HEK293T (cell line): ENCODE measurements at regions not wholly inside any gene's neighbourhood (a gene's known extent, or its start where the extent isn't known, plus 50 kb on each side); places are given as distances from the start of the nearest gene placed in this dataset.
"Not testable (repeated sequence)": the region's sequence is repeated elsewhere in the genome, so short reads cannot be mapped to it uniquely, and the experiment has no call there.

Experiments used
- CTCF ChIA-PET: fragments of 350-600 bp; formaldehyde crosslinking; extraction: SDS; loops from one replicate; lab custom pipeline; 2021; ENCODE audit warnings: antibody characterized with exemption, inconsistent platforms; lab: Yijun Ruan, JAX
- POLR2A ChIA-PET: fragments of 350-600 bp; formaldehyde crosslinking; extraction: SDS; loops from one replicate; lab custom pipeline; 2020; ENCODE audit warnings: antibody characterized with exemption, inconsistent platforms; lab: Yijun Ruan, JAX
- DNase-seq: peaks from one replicate; pipeline ENCODE4 v3.0.0; 2012; ENCODE audit warnings: mixed read lengths; ENCODE audit errors: extremely low spot score
- ARNT ChIP-seq: fragments of 450-650 bp; IDR thresholded peaks from 2 replicates; pipeline ENCODE4 v1.6.1; 2017; ENCODE audit warnings: mild to moderate bottlenecking
- BHLHE40 ChIP-seq: fragments of 450-650 bp; IDR thresholded peaks from 2 replicates; pipeline ENCODE4 v1.6.1; 2016; ENCODE audit warnings: mild to moderate bottlenecking, moderate library complexity, borderline replicate concordance
- CTBP1 ChIP-seq: fragments of 450-650 bp; IDR thresholded peaks from 2 replicates; pipeline ENCODE4 v1.6.1; 2016; ENCODE audit warnings: borderline replicate concordance
- ELF4 ChIP-seq: fragments of 450-650 bp; IDR thresholded peaks from 2 replicates; pipeline ENCODE4 v1.6.1; 2017; ENCODE audit warnings: antibody characterized with exemption
- FOXA1 ChIP-seq: fragments of 450-650 bp; IDR thresholded peaks from 2 replicates; pipeline ENCODE4 v1.6.1; 2016; ENCODE audit warnings: mild to moderate bottlenecking
- FOXK2 ChIP-seq: fragments of 450-650 bp; IDR thresholded peaks from 2 replicates; pipeline ENCODE4 v1.6.1; 2016; ENCODE audit warnings: mild to moderate bottlenecking
- FOXM1 ChIP-seq: fragments of 450-650 bp; IDR thresholded peaks from 2 replicates; pipeline ENCODE4 v1.6.1; 2017; ENCODE audit warnings: mild to moderate bottlenecking, borderline replicate concordance
- HDGF ChIP-seq: fragments of 450-650 bp; IDR thresholded peaks from 2 replicates; pipeline ENCODE4 v1.6.1; 2017; ENCODE audit warnings: antibody characterized with exemption, borderline replicate concordance
- L3MBTL2 ChIP-seq: fragments of 450-650 bp; conservative IDR thresholded peaks from 2 replicates; pipeline ENCODE4 v1.6.1; 2016; ENCODE audit warnings: mild to moderate bottlenecking
- LEF1 ChIP-seq: fragments of 450-650 bp; IDR thresholded peaks from 2 replicates; pipeline ENCODE4 v1.6.1; 2017; ENCODE audit warnings: mild to moderate bottlenecking, borderline replicate concordance
- NFRKB ChIP-seq: fragments of 450-650 bp; IDR thresholded peaks from 2 replicates; pipeline ENCODE4 v1.6.1; 2016; ENCODE audit warnings: mild to moderate bottlenecking, moderate library complexity
- PKNOX1 ChIP-seq: fragments of 450-650 bp; IDR thresholded peaks from 2 replicates; pipeline ENCODE4 v1.6.1; 2016
- SP1 ChIP-seq: fragments of 450-650 bp; IDR thresholded peaks from 2 replicates; pipeline ENCODE4 v1.6.1; 2017
- SUZ12 ChIP-seq: fragments of 450-650 bp; IDR thresholded peaks from 2 replicates; pipeline ENCODE4 v1.6.1; 2016; ENCODE audit warnings: mild to moderate bottlenecking
- TARDBP ChIP-seq: fragments of 450-650 bp; IDR thresholded peaks from 2 replicates; pipeline ENCODE4 v1.6.1; 2016
- ZNF384 ChIP-seq: fragments of 450-650 bp; IDR thresholded peaks from 2 replicates; pipeline ENCODE4 v1.6.1; 2016

DNA sequence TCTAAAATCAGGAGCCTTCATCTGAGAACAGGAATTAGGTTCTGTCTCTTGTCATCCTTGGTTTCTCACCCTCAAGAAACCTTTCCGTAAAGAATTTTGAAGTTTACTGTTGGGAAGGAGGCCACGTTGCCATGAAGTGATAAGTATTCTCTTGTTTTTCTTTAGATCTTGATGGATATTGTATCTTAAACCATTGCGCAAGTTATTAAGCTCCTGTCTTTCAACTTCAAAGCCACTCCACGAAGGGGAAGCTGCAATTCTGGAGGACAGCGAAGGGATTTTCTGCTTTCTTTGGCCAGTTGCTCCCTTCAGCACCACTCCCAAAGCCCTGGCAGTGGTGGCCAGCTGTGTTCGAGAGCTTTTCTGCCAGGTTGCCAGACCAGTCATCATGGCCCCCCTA, 198.1 kb upstream of the EXOC2 start:
- ChIA-PET CTCF (interaction anchor here (0.7 kb wide), 1 partner anchor 37 kb away, joined by 5 read pairs; no protein-coding TSS in a partner anchor), POLR2A (no interaction called here)
- TF ChIP-seq TARDBP (no peak), ELF4 (no peak), SP1 (no peak), NFRKB (no peak), ARNT (no peak), CTBP1 (no peak), FOXM1 (no peak), BHLHE40 (no peak), HDGF (no peak), PKNOX1 (no peak), L3MBTL2 (no peak), SUZ12 (no peak), FOXA1 (no peak), ZNF384 (no peak)
- no peak for DNase-seq

- no peak for DNase-seq
- no peak for TF ChIP-seq ZNF384
- no peak for TF ChIP-seq FOXK2
- no peak for TF ChIP-seq FOXM1
- ChIA-PET CTCF (no interaction called here), POLR2A (no interaction called here)
Measured at GRCh38 chr6:890201-890600, 197.3 kb upstream of the EXOC2 start.

DNA sequence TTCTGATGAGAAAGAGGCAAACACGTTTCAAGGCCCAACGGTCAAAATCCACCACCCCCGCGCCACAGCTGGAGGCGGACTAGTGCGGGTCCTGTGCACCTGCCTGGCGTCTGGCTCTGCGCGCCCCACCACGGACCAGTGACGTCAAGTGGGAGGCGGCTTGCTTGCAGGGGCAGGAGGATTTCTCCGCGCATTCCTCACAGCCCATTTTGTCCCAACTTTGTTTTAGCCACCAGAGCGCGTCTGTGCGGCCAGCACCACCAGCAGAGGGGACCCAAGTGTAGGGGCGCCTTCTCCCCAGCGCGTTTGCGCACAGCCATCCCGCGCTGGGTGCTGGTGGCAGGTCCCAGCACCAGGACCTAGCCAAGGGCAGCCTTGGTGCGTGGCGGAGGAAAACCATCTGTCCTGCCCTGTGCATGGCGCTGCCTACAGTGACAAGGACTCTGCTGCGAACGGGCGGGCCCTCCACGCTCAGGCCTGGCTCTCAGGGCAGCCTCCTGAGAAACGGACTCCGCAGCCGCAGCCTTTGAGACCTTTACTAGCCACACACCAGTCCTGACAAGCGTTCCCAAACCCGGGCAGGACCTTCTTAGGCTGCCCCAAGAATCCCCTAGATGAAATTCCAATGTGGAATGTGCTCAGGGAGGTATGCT, 194.8 kb upstream of the EXOC2 start:
- no peak for TF ChIP-seq ELF4
- TF ChIP-seq HDGF: no peak
- TF ChIP-seq TARDBP: no peak
- no peak for TF ChIP-seq FOXA1
- no peak for TF ChIP-seq SP1
- no peak for TF ChIP-seq ARNT
- TF ChIP-seq L3MBTL2: no peak
- no peak for TF ChIP-seq FOXK2
- no peak for TF ChIP-seq BHLHE40
- TF ChIP-seq SUZ12: no peak
- TF ChIP-seq CTBP1: no peak
- TF ChIP-seq PKNOX1: no peak
- no peak for TF ChIP-seq LEF1
- no peak for TF ChIP-seq ZNF384
- TF ChIP-seq FOXM1: no peak
- TF ChIP-seq NFRKB: no peak
- DNase-seq: no peak
- POLR2A ChIA-PET: no interaction called here
- CTCF ChIA-PET: no interaction called here

GRCh38 chr6:886116-886515, 193.2 kb upstream of the EXOC2 start:
- POLR2A ChIA-PET, CTCF ChIA-PET: not testable (repeated sequence)

DNA sequence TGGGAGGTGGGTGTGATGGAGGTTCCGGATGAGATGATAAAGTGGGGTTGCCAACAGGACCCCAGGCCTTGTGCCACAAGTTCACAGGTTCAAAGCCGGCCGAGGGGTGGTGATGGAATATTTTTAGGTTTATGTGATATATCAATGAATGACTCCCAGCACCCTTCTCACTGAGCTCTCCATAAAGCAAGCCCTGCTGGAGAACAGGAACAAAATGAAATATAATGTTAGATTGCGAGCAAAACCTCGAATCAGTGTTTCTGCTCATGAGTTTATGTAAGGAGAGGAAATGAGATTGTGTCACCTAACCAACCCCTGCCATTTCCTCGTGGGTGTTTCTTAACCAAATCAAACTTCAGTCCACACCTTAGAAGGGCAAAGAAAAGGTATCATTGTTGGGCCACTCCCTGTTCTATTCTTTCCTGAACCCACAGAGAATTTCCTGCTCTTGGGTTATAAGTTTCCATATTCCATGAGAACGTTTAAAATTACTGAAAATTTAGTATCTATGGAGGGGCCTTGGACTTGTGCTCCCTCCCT, 192.2 kb upstream of the EXOC2 start:
- DNase-seq: no peak
- CTCF ChIA-PET: no interaction called here
- no peak for TF ChIP-seq PKNOX1
- TF ChIP-seq HDGF: no peak
- TF ChIP-seq LEF1: no peak
- no peak for TF ChIP-seq ARNT
- POLR2A ChIA-PET: no interaction called here

More at GRCh38 chr6:886116-886515, 193.2 kb upstream of the EXOC2 start:
- DNase-seq: not testable (repeated sequence)

DNA sequence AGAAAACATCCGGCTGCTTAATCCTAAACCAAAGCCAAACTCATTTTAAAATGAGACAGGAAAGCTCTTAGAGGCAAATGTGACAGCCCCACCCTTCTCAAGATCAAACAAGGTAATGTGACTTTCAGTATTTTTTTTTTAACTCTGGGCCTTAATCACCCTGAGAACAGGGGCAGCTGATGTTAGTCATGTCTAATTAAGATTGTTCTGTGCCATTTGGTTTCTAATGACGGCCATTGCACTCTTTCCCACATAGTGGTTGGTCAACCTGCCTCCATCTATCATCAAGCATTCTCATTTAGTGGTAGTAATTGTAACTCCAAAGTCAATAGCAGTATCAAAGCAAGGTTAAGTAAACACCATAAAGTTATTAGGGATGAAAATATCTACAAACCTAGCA, 191.6 kb upstream of the EXOC2 start:
- TF ChIP-seq SUZ12 (no peak), SP1 (no peak), CTBP1 (no peak), LEF1 (no peak), L3MBTL2 (no peak), ARNT (no peak), ZNF384 (no peak), FOXK2 (no peak), NFRKB (no peak), FOXA1 (no peak), HDGF (no peak), BHLHE40 (no peak), PKNOX1 (no peak), FOXM1 (no peak)
- CTCF ChIA-PET: no interaction called here
- no peak for DNase-seq
- POLR2A ChIA-PET: no interaction called here
